ENCODE measurements at regions not wholly inside any gene's neighbourhood (a gene's known extent, or its start where the extent isn't known, plus 50 kb on each side); places are given as distances from the start of the nearest gene placed in this dataset.
"Not testable (repeated sequence)": the region's sequence is repeated elsewhere in the genome, so short reads cannot be mapped to it uniquely, and the experiment has no call there.

DNA sequence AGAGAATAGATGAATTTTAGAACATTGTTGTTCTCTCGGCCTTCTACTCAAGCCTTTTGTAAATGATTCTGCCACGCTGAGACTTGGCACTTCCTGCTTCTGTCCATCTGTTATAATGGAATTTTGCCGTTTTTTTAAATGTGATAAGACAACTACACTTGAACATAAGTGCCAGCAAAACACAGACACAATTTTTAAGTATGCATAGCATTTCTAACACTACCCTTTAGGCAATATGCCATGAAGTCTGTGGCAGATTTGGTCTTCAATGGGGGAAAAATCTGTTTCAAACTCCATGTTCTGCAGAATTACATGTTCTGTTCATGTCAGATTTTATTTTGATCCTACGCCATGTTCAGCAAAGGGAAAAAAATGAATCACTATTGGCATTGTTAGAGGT, 1170.7 kb upstream of the SLC39A10 start:
- WGBS, 2 donors = 79 to 84% methylated on average over 4 of the region's 4 CpGs

GRCh38 chr2:194483041-194483440, 1174.0 kb upstream of the SLC39A10 start:
- no peak overlapping the region for H3K4me3 ChIP-seq (ENCODE audit: low read depth, poor library complexity, severe bottlenecking)
- 54 to 57% methylated on average over 1 of the region's 1 CpG for WGBS, 2 donors
- no peak for TF ChIP-seq CTCF (IDR thresholded peaks at IDR 0.05)
- no peak for TF ChIP-seq POLR2A (IDR thresholded peaks at IDR 0.05)
- no peak for DNase-seq (ENCODE audit: low spot score in 2 of 2)
- intact Hi-C loops (cut with DNase I; ENCODE audit: low total_unique reads) = no loop called here

More for the DNA sequence above, 1170.7 kb upstream of the SLC39A10 start:
- no peak overlapping the region for H3K4me3 ChIP-seq (ENCODE audit: low read depth, poor library complexity, severe bottlenecking)
- intact Hi-C loops (cut with DNase I; ENCODE audit: low total_unique reads) = no loop called here
- no peak for DNase-seq (ENCODE audit: low spot score in 2 of 2)
- TF ChIP-seq CTCF (IDR thresholded peaks at IDR 0.05) = no peak
- TF ChIP-seq POLR2A (IDR thresholded peaks at IDR 0.05) = no peak

GRCh38 chr2:194465641-194466040, 1191.4 kb upstream of the SLC39A10 start:
- intact Hi-C loops (cut with DNase I; ENCODE audit: low total_unique reads) = no loop called here
- no peak overlapping the region for H3K4me3 ChIP-seq (ENCODE audit: low read depth, poor library complexity, severe bottlenecking)
- DNase-seq (ENCODE audit: low spot score in 2 of 2) = no peak
- no peak for TF ChIP-seq POLR2A (IDR thresholded peaks at IDR 0.05)
- TF ChIP-seq CTCF (IDR thresholded peaks at IDR 0.05) = no peak
- WGBS, 2 donors = 52% methylated on average over 3 of the region's 3 CpGs

DNA sequence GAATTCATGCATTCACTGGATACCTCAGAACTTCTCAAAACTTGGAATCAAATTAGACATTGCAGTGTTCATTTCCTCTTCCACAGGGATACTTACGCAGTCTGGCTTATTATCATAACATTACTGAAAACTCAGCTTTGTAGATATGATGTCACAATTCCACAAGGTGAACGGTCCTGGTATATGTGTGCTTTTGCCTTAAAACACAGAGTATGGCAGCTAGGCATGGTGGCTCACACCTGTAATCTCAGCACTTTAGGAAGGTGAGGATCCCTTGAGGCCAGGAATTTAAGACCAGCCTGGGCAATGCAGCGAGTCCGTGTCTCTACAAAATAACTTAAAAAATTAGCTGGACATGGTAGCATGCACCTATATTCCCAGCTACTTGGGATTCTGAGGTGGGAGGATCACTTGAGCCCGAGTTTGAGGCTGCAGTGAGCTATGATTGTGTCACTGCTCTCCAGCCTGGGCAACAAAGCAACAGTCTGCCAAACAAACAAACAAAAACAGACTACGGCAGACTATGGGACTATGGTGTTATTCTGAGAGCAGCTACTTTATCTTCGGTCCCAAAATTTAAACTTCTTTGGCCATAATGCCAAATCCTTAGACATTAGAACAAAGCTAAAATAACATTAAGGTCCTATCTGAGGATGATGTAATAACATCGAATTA, 1191.9 kb upstream of the SLC39A10 start:
- WGBS, 2 donors = 72 to 73% methylated on average over 8 of the region's 8 CpGs
- H3K4me3 ChIP-seq (ENCODE audit: low read depth, poor library complexity, severe bottlenecking) = no peak overlapping the region
- no peak for TF ChIP-seq POLR2A (IDR thresholded peaks at IDR 0.05)
- no peak for DNase-seq (ENCODE audit: low spot score in 2 of 2)
- intact Hi-C loops (cut with DNase I; ENCODE audit: low total_unique reads) = no loop called here

GRCh38 chr2:194462883-194463282, 1194.1 kb upstream of the SLC39A10 start:
- DNase-seq (ENCODE audit: low spot score in 2 of 2); intact Hi-C loops (cut with DNase I; ENCODE audit: low total_unique reads); H3K4me3 ChIP-seq (ENCODE audit: low read depth, poor library complexity, severe bottlenecking): not testable (repeated sequence)
- WGBS, 2 donors = 47 to 48% methylated on average over 2 of the region's 2 CpGs

- WGBS, 2 donors = 67 to 68% methylated on average over 2 of the region's 2 CpGs
- no peak for DNase-seq (ENCODE audit: low spot score in 2 of 2)
- TF ChIP-seq CTCF (IDR thresholded peaks at IDR 0.05) (no peak), POLR2A (IDR thresholded peaks at IDR 0.05) (no peak)
- intact Hi-C loops (cut with DNase I; ENCODE audit: low total_unique reads) = no loop called here
- H3K4me3 ChIP-seq (ENCODE audit: low read depth, poor library complexity, severe bottlenecking) = no peak overlapping the region
Observed at GRCh38 chr2:194455358-194455757, 1201.7 kb upstream of the SLC39A10 start.

GRCh38 chr2:194452504-194452903, 1204.5 kb upstream of the SLC39A10 start:
- intact Hi-C loops (cut with DNase I; ENCODE audit: low total_unique reads) = no loop called here
- TF ChIP-seq CTCF (IDR thresholded peaks at IDR 0.05) (no peak), POLR2A (IDR thresholded peaks at IDR 0.05) (no peak)
- H3K4me3 ChIP-seq (ENCODE audit: low read depth, poor library complexity, severe bottlenecking) = no peak overlapping the region
- WGBS, 2 donors = 72 to 81% methylated on average over 5 of the region's 5 CpGs
- DNase-seq (ENCODE audit: low spot score in 2 of 2) = no peak

Data from lower leg skin (tissue), 4 donors.